Keratinocyte (primary cell): ENCODE measurements at regions not wholly inside any gene's neighbourhood (a gene's known extent, or its start where the extent isn't known, plus 50 kb on each side); places are given as distances from the start of the nearest gene placed in this dataset.

ENCODE experiments used
- DNase-seq: peaks from one replicate; pipeline ENCODE4 v3.0.0-alpha.2; 2011; ENCODE audit warnings: low read depth, missing footprints, low spot score
- FAIRE-seq: peaks from 2 replicates; lab custom pipeline; 2011; peaks lifted over from hg19 to GRCh38; lab: Jason Lieb, UNC
- H2AFZ ChIP-seq: 2 replicates; pipeline ENCODE4 v1.6.0; 2012; ENCODE audit warnings: low read length, control low read depth, inconsistent platforms; ENCODE audit not compliant: control insufficient read depth
- H3K27ac ChIP-seq: 2 replicates; pipeline ENCODE4 v1.5.1; 2011; ENCODE audit warnings: low read length; ENCODE audit not compliant: control insufficient read depth, insufficient read depth
- H3K27me3 ChIP-seq: 3 replicates; pipeline ENCODE4 v1.6.0; 2011; ENCODE audit warnings: low read length; ENCODE audit not compliant: control insufficient read depth, insufficient read depth; ENCODE audit errors: extremely low read depth
- H3K36me3 ChIP-seq, 2 experiments: 2 replicates in 1 of 2; 3 replicates in 1 of 2; pipeline ENCODE4 v1.5.1; 2011; ENCODE audit warnings: low read length in 2 of 2, mild to moderate bottlenecking in 1 of 2; ENCODE audit not compliant: control insufficient read depth in 2 of 2, insufficient read depth in 2 of 2; ENCODE audit errors: extremely low read depth in 1 of 2
- H3K4me1 ChIP-seq: 3 replicates; pipeline ENCODE4 v1.5.1; 2011; ENCODE audit warnings: low read length; ENCODE audit not compliant: control insufficient read depth, insufficient read depth; ENCODE audit errors: extremely low read depth
- H3K4me2 ChIP-seq: 3 replicates; pipeline ENCODE4 v1.6.0; 2011; ENCODE audit warnings: low read depth, low read length; ENCODE audit not compliant: control insufficient read depth, insufficient read depth; ENCODE audit errors: extremely low read depth
- H3K4me3 ChIP-seq, 3 experiments: fragments of 200-600 bp in 1 of 3; sonication (generic) in 1 of 3; 2 replicates in 2 of 3; 3 replicates in 1 of 3; pipeline ENCODE4 v1.5.1; 2011 to 2016; ENCODE audit warnings: low read length in 3 of 3, mild to moderate bottlenecking in 3 of 3, control low read depth in 2 of 3, inconsistent platforms in 1 of 3, low read depth in 1 of 3, mixed read lengths in 1 of 3, mixed run types in 1 of 3, moderate library complexity in 1 of 3; ENCODE audit not compliant: control insufficient read depth in 2 of 3, insufficient read depth in 2 of 3; ENCODE audit errors: extremely low read depth in 1 of 3
- H3K79me2 ChIP-seq: 2 replicates; pipeline ENCODE4 v1.6.0; 2012; ENCODE audit warnings: low read length; ENCODE audit not compliant: control insufficient read depth, insufficient read depth
- H3K9ac ChIP-seq: 3 replicates; pipeline ENCODE4 v1.6.0; 2011; ENCODE audit warnings: low read length; ENCODE audit not compliant: control insufficient read depth, insufficient read depth; ENCODE audit errors: extremely low read depth
- H3K9me1 ChIP-seq: 3 replicates; pipeline ENCODE4 v1.6.0; 2011; ENCODE audit warnings: low read length; ENCODE audit not compliant: control insufficient read depth, insufficient read depth; ENCODE audit errors: extremely low read depth
- H3K9me3 ChIP-seq: 2 replicates; pipeline ENCODE4 v1.5.1; 2012; ENCODE audit warnings: low read depth, low read length; ENCODE audit not compliant: control insufficient read depth
- H4K20me1 ChIP-seq: 3 replicates; pipeline ENCODE4 v1.6.0; 2011; ENCODE audit warnings: low read length; ENCODE audit not compliant: control insufficient read depth, insufficient read depth; ENCODE audit errors: extremely low read depth
- CTCF ChIP-seq, 3 experiments: IDR thresholded peaks in 1 of 3; conservative IDR thresholded peaks in 1 of 3; optimal IDR thresholded peaks in 1 of 3; 2 replicates in 2 of 3; 3 replicates in 1 of 3; pipeline versions ENCODE3 to v1.5.1; 2011; ENCODE audit warnings: low read length in 3 of 3, mild to moderate bottlenecking in 3 of 3, moderate library complexity in 2 of 3, control low read depth in 1 of 3, inconsistent platforms in 1 of 3; ENCODE audit not compliant: insufficient read depth in 2 of 3; ENCODE audit errors: extremely low read depth in 1 of 3
- EZH2 ChIP-seq: IDR thresholded peaks from one replicate; pipeline ENCODE4 v1.6.1; 2012; ENCODE audit warnings: inconsistent platforms, mild to moderate bottlenecking, low read length, moderate library complexity
- dilution Hi-C: fragments of 300-500 bp; cut with MboI; formaldehyde crosslinking; loops from one replicate; pipeline ENCODE4 v1.7.0; 2020; ENCODE audit warnings: low sequenced_read_pairs; ENCODE audit not compliant: extremely low pct_ligation_motif_present

- H4K20me1 ChIP-seq, result no peaks in the 10 kb centered on the region
- DNase-seq, result no peak
- H3K4me2 ChIP-seq, result no peak overlapping the region
- H3K9me3 ChIP-seq, result peaks cover 9% of the 10 kb centered on the region
- dilution Hi-C loops, result no loop called here
- no peak for FAIRE-seq
- H3K36me3 ChIP-seq, result no peaks in the 10 kb centered on the region
- H3K9me1 ChIP-seq, result no peaks in the 10 kb centered on the region
- no peaks in the 10 kb centered on the region for H3K4me1 ChIP-seq
- no peak overlapping the region for H2AFZ ChIP-seq
- no peak overlapping the region for H3K27ac ChIP-seq
- no peaks in the 10 kb centered on the region for H3K27me3 ChIP-seq
- TF ChIP-seq CTCF (optimal IDR thresholded peaks at IDR 0.05 in 1 of 3, IDR thresholded peaks at IDR 0.05 in 1 of 3, conservative IDR thresholded peaks at IDR 0.05 in 1 of 3; ENCODE audit: extremely low read depth in 1 of 3, insufficient read depth in 2 of 3, low read length in 3 of 3) (no peak), EZH2 (no peak)
- H3K9ac ChIP-seq, result no peak overlapping the region
- no peaks in the 10 kb centered on the region for H3K79me2 ChIP-seq
- H3K4me3 ChIP-seq, result no peak overlapping the region
These were observed 199.6 kb upstream of the DIO3 start for GRCh38 chr14:101361451-101362433.

- Histone ChIP-seq H3K9me3 (peaks cover 9% of the 10 kb centered on the region), H3K79me2 (no peaks in the 10 kb centered on the region), H3K27ac (no peak overlapping the region), H3K27me3 (no peaks in the 10 kb centered on the region), H3K9ac (no peak overlapping the region), H3K4me3 (no peak overlapping the region), H3K36me3 (no peaks in the 10 kb centered on the region), H2AFZ (no peak overlapping the region), H3K9me1 (no peaks in the 10 kb centered on the region), H3K4me2 (no peak overlapping the region), H4K20me1 (no peaks in the 10 kb centered on the region), H3K4me1 (no peaks in the 10 kb centered on the region)
- no peak for TF ChIP-seq CTCF (optimal IDR thresholded peaks at IDR 0.05 in 1 of 3, IDR thresholded peaks at IDR 0.05 in 1 of 3, conservative IDR thresholded peaks at IDR 0.05 in 1 of 3; ENCODE audit: extremely low read depth in 1 of 3, insufficient read depth in 2 of 3, low read length in 3 of 3)
- TF ChIP-seq EZH2, result no peak
- FAIRE-seq (no peak), DNase-seq (no peak)
- dilution Hi-C loops, result no loop called here
These were observed 198.6 kb upstream of the DIO3 start for GRCh38 chr14:101362529-101363260.
